ENCODE measurements at regions not wholly inside any gene's neighbourhood (a gene's known extent, or its start where the extent isn't known, plus 50 kb on each side); places are given as distances from the start of the nearest gene placed in this dataset.

GRCh38 chr12:38144049-38144448 is 172.5 kb upstream of the ALG10B start:
- Histone ChIP-seq H3K27ac (no peak overlapping the region), H3K4me3 (no peak overlapping the region), H3K4me1 (peaks cover 0 to under 1% (median 0%) of the 10 kb centered on the region in 4 donors), H3K9me3 (peaks cover 0 to 24% (median 0%) of the 10 kb centered on the region in 4 donors), H3K27me3 (no peaks in the 10 kb centered on the region), H3K36me3 (no peaks in the 10 kb centered on the region)
- 91 to 94% methylated on average over 4 of the region's 4 CpGs for WGBS, 2 donors
- no peak for DNase-seq (ENCODE audit: low spot score in 2 of 2)
- TF ChIP-seq CTCF (IDR thresholded peaks at IDR 0.05) (no peak), EP300 (IDR thresholded peaks at IDR 0.05) (no peak), POLR2A (IDR thresholded peaks at IDR 0.05) (no peak)

- no peak overlapping the region for H3K27ac ChIP-seq
Measured at GRCh38 chr12:38144601-38145436, 171.8 kb upstream of the ALG10B start.

GRCh38 chr12:38149395-38150073 is 167.0 kb upstream of the ALG10B start:
- no peak for DNase-seq (ENCODE audit: low spot score in 2 of 2)

More at GRCh38 chr12:38144601-38145436, 171.8 kb upstream of the ALG10B start:
- Histone ChIP-seq H3K36me3 (no peaks in the 10 kb centered on the region), H3K4me3 (no peak overlapping the region), H3K4me1 (no peaks in the 10 kb centered on the region), H3K27me3 (no peaks in the 10 kb centered on the region), H3K9me3 (peaks cover 0 to 30% (median 0%) of the 10 kb centered on the region in 4 donors)
- 75 to 79% methylated on average over 17 of the region's 17 CpGs for WGBS, 2 donors
- no peak for TF ChIP-seq CTCF (IDR thresholded peaks at IDR 0.05)
- no peak for TF ChIP-seq EP300 (IDR thresholded peaks at IDR 0.05)
- no peak for TF ChIP-seq POLR2A (IDR thresholded peaks at IDR 0.05)
- DNase-seq (ENCODE audit: low spot score in 2 of 2): no peak

GRCh38 chr12:38151991-38152700 is 164.4 kb upstream of the ALG10B start:
- TF ChIP-seq CTCF (IDR thresholded peaks at IDR 0.05) (no peak), POLR2A (IDR thresholded peaks at IDR 0.05) (no peak), EP300 (IDR thresholded peaks at IDR 0.05) (no peak)
- Histone ChIP-seq H3K9me3 (peaks cover 0 to 36% (median 0%) of the 10 kb centered on the region in 4 donors), H3K4me1 (no peaks in the 10 kb centered on the region), H3K27me3 (no peaks in the 10 kb centered on the region), H3K4me3 (no peak overlapping the region), H3K36me3 (no peaks in the 10 kb centered on the region), H3K27ac (no peak overlapping the region)
- WGBS, 2 donors: 84 to 87% methylated on average over 32 to 38 of the region's 39 CpGs
- DNase-seq (ENCODE audit: low spot score in 2 of 2): no peak

More at GRCh38 chr12:38149395-38150073, 167.0 kb upstream of the ALG10B start:
- Histone ChIP-seq H3K27me3 (no peaks in the 10 kb centered on the region), H3K9me3 (peaks cover 0 to 40% (median 0%) of the 10 kb centered on the region in 4 donors), H3K27ac (no peak overlapping the region), H3K4me1 (no peaks in the 10 kb centered on the region), H3K36me3 (no peaks in the 10 kb centered on the region), H3K4me3 (no peak overlapping the region)
- TF ChIP-seq POLR2A (IDR thresholded peaks at IDR 0.05) (no peak), EP300 (IDR thresholded peaks at IDR 0.05) (no peak), CTCF (IDR thresholded peaks at IDR 0.05) (no peak)
- 84 to 88% methylated on average over 11 to 14 of the region's 14 CpGs for WGBS, 2 donors

All from tibial nerve (tissue), 4 donors.